ENCODE measurements at regions not wholly inside any gene's neighbourhood (a gene's known extent, or its start where the extent isn't known, plus 50 kb on each side); places are given as distances from the start of the nearest gene placed in this dataset.

DNA sequence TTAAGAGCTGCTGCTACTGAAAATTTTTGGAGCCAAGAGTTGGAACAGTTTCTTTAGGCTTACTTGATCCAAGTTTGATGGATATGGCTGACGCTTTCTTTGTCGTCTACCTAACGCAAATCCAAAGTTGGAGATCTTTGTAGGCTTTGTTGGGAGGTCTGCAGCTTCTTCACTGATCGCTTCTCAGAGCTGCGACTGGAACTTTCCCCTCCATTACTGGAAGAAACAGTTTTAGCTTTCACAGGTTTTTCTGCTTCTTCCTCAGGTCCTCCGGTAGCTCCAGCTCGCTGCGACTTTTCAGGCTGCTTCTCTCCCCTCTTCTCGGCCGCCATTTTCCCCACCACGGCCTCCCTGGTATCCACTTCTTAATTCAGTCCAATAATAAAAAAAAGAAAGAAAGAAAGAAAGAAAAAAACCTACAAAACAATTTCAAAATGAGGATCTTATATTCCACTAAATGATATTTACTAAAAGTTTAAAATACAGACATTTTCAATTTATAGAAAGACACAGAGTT lies 178.1 kb upstream of the HMGA2 start:
- 0 out of 2 replicates have a peak, but pooled peaks cover 4% of the 10 kb centered on the region for H3K4me1 Mint-ChIP-seq
- ChIA-PET CTCF (no interaction called here), POLR2A (no interaction called here)
- no peaks in the 10 kb centered on the region for H3K36me3 Mint-ChIP-seq
- no peak for ATAC-seq
- TF ChIP-seq, protein P1, sequence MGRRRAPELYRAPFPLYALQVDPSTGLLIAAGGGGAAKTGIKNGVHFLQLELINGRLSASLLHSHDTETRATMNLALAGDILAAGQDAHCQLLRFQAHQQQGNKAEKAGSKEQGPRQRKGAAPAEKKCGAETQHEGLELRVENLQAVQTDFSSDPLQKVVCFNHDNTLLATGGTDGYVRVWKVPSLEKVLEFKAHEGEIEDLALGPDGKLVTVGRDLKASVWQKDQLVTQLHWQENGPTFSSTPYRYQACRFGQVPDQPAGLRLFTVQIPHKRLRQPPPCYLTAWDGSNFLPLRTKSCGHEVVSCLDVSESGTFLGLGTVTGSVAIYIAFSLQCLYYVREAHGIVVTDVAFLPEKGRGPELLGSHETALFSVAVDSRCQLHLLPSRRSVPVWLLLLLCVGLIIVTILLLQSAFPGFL (CRISPR knock-in tag; IDR thresholded peaks at IDR 0.05; ENCODE audit: borderline replicate concordance), result no peak
- TF ChIP-seq, protein P2, sequence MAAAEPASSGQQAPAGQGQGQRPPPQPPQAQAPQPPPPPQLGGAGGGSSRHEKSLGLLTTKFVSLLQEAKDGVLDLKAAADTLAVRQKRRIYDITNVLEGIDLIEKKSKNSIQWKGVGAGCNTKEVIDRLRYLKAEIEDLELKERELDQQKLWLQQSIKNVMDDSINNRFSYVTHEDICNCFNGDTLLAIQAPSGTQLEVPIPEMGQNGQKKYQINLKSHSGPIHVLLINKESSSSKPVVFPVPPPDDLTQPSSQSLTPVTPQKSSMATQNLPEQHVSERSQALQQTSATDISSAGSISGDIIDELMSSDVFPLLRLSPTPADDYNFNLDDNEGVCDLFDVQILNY (CRISPR knock-in tag; IDR thresholded peaks at IDR 0.05), result no peak
- TF ChIP-seq PRRX2 (CRISPR knock-in tag; IDR thresholded peaks at IDR 0.05) (no peak), JUN (CRISPR knock-in tag; IDR thresholded peaks at IDR 0.05) (no peak), ESRRA (CRISPR knock-in tag; IDR thresholded peaks at IDR 0.05; ENCODE audit: borderline replicate concordance) (no peak), ATF1 (CRISPR knock-in tag; IDR thresholded peaks at IDR 0.05) (no peak), TEAD1 (CRISPR knock-in tag; IDR thresholded peaks at IDR 0.05) (no peak), ZNF317 (CRISPR knock-in tag; IDR thresholded peaks at IDR 0.05; ENCODE audit: borderline replicate concordance, low read depth) (no peak)
- TF ChIP-seq, protein P3, sequence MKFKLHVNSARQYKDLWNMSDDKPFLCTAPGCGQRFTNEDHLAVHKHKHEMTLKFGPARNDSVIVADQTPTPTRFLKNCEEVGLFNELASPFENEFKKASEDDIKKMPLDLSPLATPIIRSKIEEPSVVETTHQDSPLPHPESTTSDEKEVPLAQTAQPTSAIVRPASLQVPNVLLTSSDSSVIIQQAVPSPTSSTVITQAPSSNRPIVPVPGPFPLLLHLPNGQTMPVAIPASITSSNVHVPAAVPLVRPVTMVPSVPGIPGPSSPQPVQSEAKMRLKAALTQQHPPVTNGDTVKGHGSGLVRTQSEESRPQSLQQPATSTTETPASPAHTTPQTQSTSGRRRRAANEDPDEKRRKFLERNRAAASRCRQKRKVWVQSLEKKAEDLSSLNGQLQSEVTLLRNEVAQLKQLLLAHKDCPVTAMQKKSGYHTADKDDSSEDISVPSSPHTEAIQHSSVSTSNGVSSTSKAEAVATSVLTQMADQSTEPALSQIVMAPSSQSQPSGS (CRISPR knock-in tag; IDR thresholded peaks at IDR 0.05; ENCODE audit: borderline replicate concordance, low read depth), result no peak
- TF ChIP-seq, protein P4, sequence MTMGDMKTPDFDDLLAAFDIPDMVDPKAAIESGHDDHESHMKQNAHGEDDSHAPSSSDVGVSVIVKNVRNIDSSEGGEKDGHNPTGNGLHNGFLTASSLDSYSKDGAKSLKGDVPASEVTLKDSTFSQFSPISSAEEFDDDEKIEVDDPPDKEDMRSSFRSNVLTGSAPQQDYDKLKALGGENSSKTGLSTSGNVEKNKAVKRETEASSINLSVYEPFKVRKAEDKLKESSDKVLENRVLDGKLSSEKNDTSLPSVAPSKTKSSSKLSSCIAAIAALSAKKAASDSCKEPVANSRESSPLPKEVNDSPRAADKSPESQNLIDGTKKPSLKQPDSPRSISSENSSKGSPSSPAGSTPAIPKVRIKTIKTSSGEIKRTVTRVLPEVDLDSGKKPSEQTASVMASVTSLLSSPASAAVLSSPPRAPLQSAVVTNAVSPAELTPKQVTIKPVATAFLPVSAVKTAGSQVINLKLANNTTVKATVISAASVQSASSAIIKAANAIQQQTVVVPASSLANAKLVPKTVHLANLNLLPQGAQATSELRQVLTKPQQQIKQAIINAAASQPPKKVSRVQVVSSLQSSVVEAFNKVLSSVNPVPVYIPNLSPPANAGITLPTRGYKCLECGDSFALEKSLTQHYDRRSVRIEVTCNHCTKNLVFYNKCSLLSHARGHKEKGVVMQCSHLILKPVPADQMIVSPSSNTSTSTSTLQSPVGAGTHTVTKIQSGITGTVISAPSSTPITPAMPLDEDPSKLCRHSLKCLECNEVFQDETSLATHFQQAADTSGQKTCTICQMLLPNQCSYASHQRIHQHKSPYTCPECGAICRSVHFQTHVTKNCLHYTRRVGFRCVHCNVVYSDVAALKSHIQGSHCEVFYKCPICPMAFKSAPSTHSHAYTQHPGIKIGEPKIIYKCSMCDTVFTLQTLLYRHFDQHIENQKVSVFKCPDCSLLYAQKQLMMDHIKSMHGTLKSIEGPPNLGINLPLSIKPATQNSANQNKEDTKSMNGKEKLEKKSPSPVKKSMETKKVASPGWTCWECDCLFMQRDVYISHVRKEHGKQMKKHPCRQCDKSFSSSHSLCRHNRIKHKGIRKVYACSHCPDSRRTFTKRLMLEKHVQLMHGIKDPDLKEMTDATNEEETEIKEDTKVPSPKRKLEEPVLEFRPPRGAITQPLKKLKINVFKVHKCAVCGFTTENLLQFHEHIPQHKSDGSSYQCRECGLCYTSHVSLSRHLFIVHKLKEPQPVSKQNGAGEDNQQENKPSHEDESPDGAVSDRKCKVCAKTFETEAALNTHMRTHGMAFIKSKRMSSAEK (CRISPR knock-in tag; IDR thresholded peaks at IDR 0.05; ENCODE audit: borderline replicate concordance), result no peak
- TF ChIP-seq, protein P5, sequence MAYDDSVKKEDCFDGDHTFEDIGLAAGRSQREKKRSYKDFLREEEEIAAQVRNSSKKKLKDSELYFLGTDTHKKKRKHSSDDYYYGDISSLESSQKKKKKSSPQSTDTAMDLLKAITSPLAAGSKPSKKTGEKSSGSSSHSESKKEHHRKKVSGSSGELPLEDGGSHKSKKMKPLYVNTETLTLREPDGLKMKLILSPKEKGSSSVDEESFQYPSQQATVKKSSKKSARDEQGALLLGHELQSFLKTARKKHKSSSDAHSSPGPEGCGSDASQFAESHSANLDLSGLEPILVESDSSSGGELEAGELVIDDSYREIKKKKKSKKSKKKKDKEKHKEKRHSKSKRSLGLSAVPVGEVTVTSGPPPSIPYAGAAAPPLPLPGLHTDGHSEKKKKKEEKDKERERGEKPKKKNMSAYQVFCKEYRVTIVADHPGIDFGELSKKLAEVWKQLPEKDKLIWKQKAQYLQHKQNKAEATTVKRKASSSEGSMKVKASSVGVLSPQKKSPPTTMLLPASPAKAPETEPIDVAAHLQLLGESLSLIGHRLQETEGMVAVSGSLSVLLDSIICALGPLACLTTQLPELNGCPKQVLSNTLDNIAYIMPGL (CRISPR knock-in tag; IDR thresholded peaks at IDR 0.05), result no peak
- TF ChIP-seq, protein P6, sequence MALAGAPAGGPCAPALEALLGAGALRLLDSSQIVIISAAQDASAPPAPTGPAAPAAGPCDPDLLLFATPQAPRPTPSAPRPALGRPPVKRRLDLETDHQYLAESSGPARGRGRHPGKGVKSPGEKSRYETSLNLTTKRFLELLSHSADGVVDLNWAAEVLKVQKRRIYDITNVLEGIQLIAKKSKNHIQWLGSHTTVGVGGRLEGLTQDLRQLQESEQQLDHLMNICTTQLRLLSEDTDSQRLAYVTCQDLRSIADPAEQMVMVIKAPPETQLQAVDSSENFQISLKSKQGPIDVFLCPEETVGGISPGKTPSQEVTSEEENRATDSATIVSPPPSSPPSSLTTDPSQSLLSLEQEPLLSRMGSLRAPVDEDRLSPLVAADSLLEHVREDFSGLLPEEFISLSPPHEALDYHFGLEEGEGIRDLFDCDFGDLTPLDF (CRISPR knock-in tag; IDR thresholded peaks at IDR 0.05), result no peak
- no peaks in the 10 kb centered on the region for H3K9me3 Mint-ChIP-seq
- no peak overlapping the region for H3K4me3 Mint-ChIP-seq
- H3K27me3 Mint-ChIP-seq (ENCODE audit: low read depth), result no peaks in the 10 kb centered on the region
- no peak for DNase-seq (ENCODE audit: low spot score)
- H3K27ac Mint-ChIP-seq, result no peak overlapping the region

DNA sequence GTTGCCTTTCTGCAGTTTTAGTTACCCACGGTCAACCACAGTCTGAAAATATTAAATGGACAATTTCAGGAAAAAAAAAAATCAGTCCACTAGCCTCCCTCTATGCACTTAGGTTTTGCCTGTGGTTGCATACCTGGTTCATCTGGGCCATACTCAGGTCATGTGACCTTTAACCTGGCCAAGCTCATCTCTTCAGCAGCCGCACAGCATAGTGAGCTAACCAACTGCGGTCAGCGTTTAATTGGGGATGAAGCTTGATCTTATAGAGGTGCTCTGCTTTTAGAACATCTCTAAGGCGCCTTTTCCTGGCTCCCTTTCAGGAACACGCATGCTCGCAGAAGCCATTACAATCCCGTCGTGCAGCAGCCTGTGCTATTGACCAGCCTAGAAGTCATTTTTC lies 177.2 kb upstream of the HMGA2 start:
- CTCF ChIA-PET, result no interaction called here
- no peak for DNase-seq (ENCODE audit: low spot score)

More for the DNA sequence above, 177.2 kb upstream of the HMGA2 start:
- Mint-ChIP-seq H3K4me3 (no peak overlapping the region), H3K9me3 (no peaks in the 10 kb centered on the region), H3K27ac (no peak overlapping the region), H3K36me3 (no peaks in the 10 kb centered on the region), H3K4me1 (0 out of 2 replicates have a peak, but pooled peaks cover 4% of the 10 kb centered on the region), H3K27me3 (ENCODE audit: low read depth) (no peaks in the 10 kb centered on the region)
- TF ChIP-seq FOXJ3 (CRISPR knock-in tag; IDR thresholded peaks at IDR 0.05; ENCODE audit: borderline replicate concordance) (no peak), NR3C1 (CRISPR knock-in tag; conservative IDR thresholded peaks at IDR 0.05; ENCODE audit: low read depth) (no peak), JAZF1 (CRISPR knock-in tag; IDR thresholded peaks at IDR 0.05) (no peak), ZNF232 (CRISPR knock-in tag; IDR thresholded peaks at IDR 0.05) (no peak), TEAD1 (CRISPR knock-in tag; IDR thresholded peaks at IDR 0.05) (no peak), GTF2I (CRISPR knock-in tag; conservative IDR thresholded peaks at IDR 0.05) (no peak)
- TF ChIP-seq, protein P7, sequence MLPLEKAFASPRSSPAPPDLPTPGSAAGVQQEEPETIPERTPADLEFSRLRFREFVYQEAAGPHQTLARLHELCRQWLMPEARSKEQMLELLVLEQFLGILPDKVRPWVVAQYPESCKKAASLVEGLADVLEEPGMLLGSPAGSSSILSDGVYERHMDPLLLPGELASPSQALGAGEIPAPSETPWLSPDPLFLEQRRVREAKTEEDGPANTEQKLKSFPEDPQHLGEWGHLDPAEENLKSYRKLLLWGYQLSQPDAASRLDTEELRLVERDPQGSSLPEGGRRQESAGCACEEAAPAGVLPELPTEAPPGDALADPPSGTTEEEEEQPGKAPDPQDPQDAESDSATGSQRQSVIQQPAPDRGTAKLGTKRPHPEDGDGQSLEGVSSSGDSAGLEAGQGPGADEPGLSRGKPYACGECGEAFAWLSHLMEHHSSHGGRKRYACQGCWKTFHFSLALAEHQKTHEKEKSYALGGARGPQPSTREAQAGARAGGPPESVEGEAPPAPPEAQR (CRISPR knock-in tag; IDR thresholded peaks at IDR 0.05), result no peak
- TF ChIP-seq, protein P8, sequence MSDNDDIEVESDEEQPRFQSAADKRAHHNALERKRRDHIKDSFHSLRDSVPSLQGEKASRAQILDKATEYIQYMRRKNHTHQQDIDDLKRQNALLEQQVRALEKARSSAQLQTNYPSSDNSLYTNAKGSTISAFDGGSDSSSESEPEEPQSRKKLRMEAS (CRISPR knock-in tag; IDR thresholded peaks at IDR 0.05), result no peak
- TF ChIP-seq, protein P9, sequence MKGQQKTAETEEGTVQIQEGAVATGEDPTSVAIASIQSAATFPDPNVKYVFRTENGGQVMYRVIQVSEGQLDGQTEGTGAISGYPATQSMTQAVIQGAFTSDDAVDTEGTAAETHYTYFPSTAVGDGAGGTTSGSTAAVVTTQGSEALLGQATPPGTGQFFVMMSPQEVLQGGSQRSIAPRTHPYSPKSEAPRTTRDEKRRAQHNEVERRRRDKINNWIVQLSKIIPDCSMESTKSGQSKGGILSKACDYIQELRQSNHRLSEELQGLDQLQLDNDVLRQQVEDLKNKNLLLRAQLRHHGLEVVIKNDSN (CRISPR knock-in tag; IDR thresholded peaks at IDR 0.05), result no peak
- POLR2A ChIA-PET, result no interaction called here
- ATAC-seq, result no peak
